ENCODE measurements at regions not wholly inside any gene's neighbourhood (a gene's known extent, or its start where the extent isn't known, plus 50 kb on each side); places are given as distances from the start of the nearest gene placed in this dataset.

GRCh38 chr10:83153714-83154113, 985.6 kb upstream of the GHITM start:
- H3K27ac ChIP-seq (ENCODE audit: insufficient read depth, low read depth, low read length): no peak overlapping the region
- H3K4me2 ChIP-seq (ENCODE audit: insufficient read depth, low read length): no peak overlapping the region
- H3K4me3 ChIP-seq (replicated peaks in 1 of 3; ENCODE audit: insufficient read depth in 1 of 3, low read depth in 1 of 3, low read length in 3 of 3): no peak overlapping the region
- DNase-seq (ENCODE audit: low read depth, low spot score): no peak
- no peaks in the 10 kb centered on the region for H3K79me2 ChIP-seq (ENCODE audit: control insufficient read depth, insufficient read depth, low read length)
- CTCF ChIA-PET: interaction anchor here (0.8 kb wide), 1 partner anchor 718 kb away, joined by 3 read pairs; no protein-coding TSS in a partner anchor
- intact Hi-C loops (cut with micrococcal nuclease): no loop called here
- no peaks in the 10 kb centered on the region for H3K9me1 ChIP-seq (replicated peaks; ENCODE audit: control insufficient read depth, extremely low read depth, insufficient read depth, low read length)
- H3K27me3 ChIP-seq (ENCODE audit: control insufficient read depth in 2 of 2, insufficient read depth in 2 of 2, low read length in 2 of 2): no peaks in the 10 kb centered on the region
- H2AFZ ChIP-seq (ENCODE audit: low read depth, low read length): no peak overlapping the region
- POLR2A ChIA-PET: no interaction called here
- FAIRE-seq: no peak
- H3K9ac ChIP-seq (replicated peaks; ENCODE audit: extremely low read depth, insufficient read depth, low read length): no peak overlapping the region
- dilution Hi-C loops (cut with MboI; ENCODE audit: extremely low pct_ligation_motif_present, low sequenced_read_pairs): no loop called here
- no TSS peak for BruUV-seq (replicated peaks)
- TF ChIP-seq MYC (IDR thresholded peaks at IDR 0.05; ENCODE audit: low read depth, low read length): no peak
- no peak for TF ChIP-seq POLR2A (IDR thresholded peaks at IDR 0.05; ENCODE audit: low read depth, low read length)
- TF ChIP-seq JUN (IDR thresholded peaks at IDR 0.05; ENCODE audit: borderline replicate concordance, insufficient read depth, insufficient read length, low read depth): no peak
- TF ChIP-seq FOS (IDR thresholded peaks at IDR 0.05; ENCODE audit: borderline replicate concordance, insufficient read depth, low read length): no peak
- TF ChIP-seq POLR2AphosphoS5 (IDR thresholded peaks at IDR 0.05; ENCODE audit: insufficient read depth, low read depth, low read length): no peak
- no peak for TF ChIP-seq CTCF (IDR thresholded peaks at IDR 0.05; ENCODE audit: extremely low read depth in 1 of 2, insufficient read depth in 1 of 2, low read depth in 1 of 2, low read length in 2 of 2)
- TF ChIP-seq, protein P1, sequence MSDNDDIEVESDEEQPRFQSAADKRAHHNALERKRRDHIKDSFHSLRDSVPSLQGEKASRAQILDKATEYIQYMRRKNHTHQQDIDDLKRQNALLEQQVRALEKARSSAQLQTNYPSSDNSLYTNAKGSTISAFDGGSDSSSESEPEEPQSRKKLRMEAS (IDR thresholded peaks at IDR 0.05; ENCODE audit: insufficient read depth, insufficient read length): no peak
- TF ChIP-seq EZH2 (IDR thresholded peaks at IDR 0.05; ENCODE audit: borderline replicate concordance, low read depth, low read length, severe bottlenecking): no peak
- TF ChIP-seq GATA2 (IDR thresholded peaks at IDR 0.05; ENCODE audit: insufficient read depth, insufficient read length, low read depth, low read length): no peak
- no peaks in the 10 kb centered on the region for H3K9me3 ChIP-seq (replicated peaks; ENCODE audit: control insufficient read depth, insufficient read depth, low read length)
- no peaks in the 10 kb centered on the region for H4K20me1 ChIP-seq (replicated peaks; ENCODE audit: control insufficient read depth, extremely low read depth, insufficient read depth, low read length)
- H3K4me1 ChIP-seq (ENCODE audit: control insufficient read depth, extremely low read depth, insufficient read depth, low read length): no peaks in the 10 kb centered on the region
- H3K36me3 ChIP-seq (ENCODE audit: control insufficient read depth in 2 of 2, extremely low read depth in 1 of 2, insufficient read depth in 2 of 2, low read length in 2 of 2): no peaks in the 10 kb centered on the region

Data from endothelial cell of umbilical vein (primary cell).